GM06990 (cell line): ENCODE measurements at regions not wholly inside any gene's neighbourhood (a gene's known extent, or its start where the extent isn't known, plus 50 kb on each side); places are given as distances from the start of the nearest gene placed in this dataset.
"Not testable (repeated sequence)": the region's sequence is repeated elsewhere in the genome, so short reads cannot be mapped to it uniquely, and the experiment has no call there.

Experiments
- DNase-seq: peaks from one replicate; pipeline ENCODE4 v3.0.0-alpha.2; 2011; ENCODE audit not compliant: insufficient read length; ENCODE audit errors: extremely low read depth
- H3K27me3 ChIP-seq: replicated peaks from 2 replicates; pipeline ENCODE4 v1.6.0; 2011; ENCODE audit warnings: low read length; ENCODE audit not compliant: control insufficient read depth, insufficient read depth
- H3K36me3 ChIP-seq: 2 replicates; pipeline ENCODE4 v1.5.1; 2011; ENCODE audit warnings: low read length; ENCODE audit not compliant: control insufficient read depth, insufficient read depth
- H3K4me3 ChIP-seq: replicated peaks from 2 replicates; pipeline ENCODE4 v1.5.1; 2011; ENCODE audit warnings: low read depth, mild to moderate bottlenecking, control low read depth, low read length
- CTCF ChIP-seq: IDR thresholded peaks from 2 replicates; pipeline ENCODE4 v1.5.1; 2011; ENCODE audit warnings: low read length, control low read depth, mild to moderate bottlenecking, inconsistent platforms; ENCODE audit not compliant: insufficient read depth, poor library complexity, severe bottlenecking

DNA sequence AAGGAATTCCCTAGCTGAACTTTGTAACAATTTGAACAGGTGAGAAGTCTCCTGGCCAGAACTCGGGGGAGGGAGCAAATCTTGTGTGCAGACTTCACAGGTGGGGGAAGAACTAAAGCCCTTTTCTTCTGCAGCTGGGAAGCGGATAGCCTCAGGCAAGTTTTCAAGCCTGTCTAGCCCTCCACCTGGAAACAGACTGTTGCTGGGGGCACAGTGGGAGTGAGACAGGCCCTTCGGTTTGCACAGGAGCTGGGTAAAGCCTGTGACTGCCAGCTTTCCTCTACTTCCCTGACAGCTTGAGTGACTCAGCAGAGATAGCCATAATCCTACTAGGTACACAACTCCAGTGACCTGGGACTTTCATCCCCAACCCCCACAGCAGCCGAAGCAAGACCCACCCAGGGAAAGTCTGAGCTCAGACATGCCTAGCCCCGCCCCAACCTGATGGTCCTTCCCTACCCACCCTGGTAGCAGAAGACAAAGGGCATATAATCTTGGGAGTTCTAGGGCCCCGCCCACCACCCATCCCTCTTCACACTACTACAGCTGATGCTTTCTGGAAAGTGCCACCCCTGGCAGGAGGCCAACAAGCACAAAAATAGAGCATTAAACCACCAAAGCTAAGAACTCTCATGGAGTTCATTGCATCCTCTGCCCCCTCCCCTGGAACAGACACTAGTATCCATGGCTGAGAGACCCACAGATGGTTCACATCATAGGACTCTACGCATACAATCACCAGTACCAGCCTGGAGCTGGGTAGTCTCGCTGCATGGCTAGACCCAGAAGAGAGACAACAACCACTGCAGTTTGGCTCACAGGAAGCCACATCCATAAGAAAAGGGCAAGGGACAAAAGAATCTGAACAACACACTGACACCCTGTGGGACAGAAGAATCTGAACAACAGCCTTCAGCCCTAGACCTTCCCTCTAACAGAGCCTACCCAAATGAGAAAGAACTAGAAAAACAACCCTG lies 479.0 kb downstream of the RAP2B start:
- no peaks in the 10 kb centered on the region for H3K27me3 ChIP-seq
- TF ChIP-seq CTCF: no peak
- no peak overlapping the region for H3K4me3 ChIP-seq
- DNase-seq: no peak
- no peaks in the 10 kb centered on the region for H3K36me3 ChIP-seq

DNA sequence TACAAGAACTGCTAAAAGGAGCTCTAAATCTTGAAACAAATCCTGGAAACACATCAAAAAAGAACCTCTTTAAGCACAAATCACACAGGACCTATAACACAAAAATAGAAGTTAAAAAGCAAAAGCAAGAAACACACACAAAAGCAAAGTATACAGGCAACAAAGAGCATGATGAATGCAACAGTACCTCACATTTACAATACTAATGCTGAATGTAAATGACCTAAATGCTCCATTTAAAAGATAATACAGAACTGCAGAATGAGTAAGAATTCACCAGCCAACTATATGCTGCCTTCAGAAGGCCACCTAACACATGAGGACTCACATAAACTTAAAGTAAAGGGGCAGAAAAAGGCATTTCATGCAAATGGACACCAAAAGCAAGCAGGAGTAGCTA lies 478.6 kb upstream of the ARHGEF26 start:
- DNase-seq, H3K27me3 ChIP-seq, H3K36me3 ChIP-seq, H3K4me3 ChIP-seq: not testable (repeated sequence)

- not testable (repeated sequence) for H3K4me3 ChIP-seq, DNase-seq, H3K36me3 ChIP-seq, H3K27me3 ChIP-seq
These were observed 477.7 kb upstream of the ARHGEF26 start for GRCh38 chr3:153643471-153643870.

- Histone ChIP-seq H3K4me3 (no peak overlapping the region), H3K36me3 (no peaks in the 10 kb centered on the region), H3K27me3 (no peaks in the 10 kb centered on the region; the same call in 1 of the 2 replicates)
- TF ChIP-seq CTCF: no peak
- no peak for DNase-seq
These were observed 471.8 kb upstream of the ARHGEF26 start for GRCh38 chr3:153649286-153649839.

DNA sequence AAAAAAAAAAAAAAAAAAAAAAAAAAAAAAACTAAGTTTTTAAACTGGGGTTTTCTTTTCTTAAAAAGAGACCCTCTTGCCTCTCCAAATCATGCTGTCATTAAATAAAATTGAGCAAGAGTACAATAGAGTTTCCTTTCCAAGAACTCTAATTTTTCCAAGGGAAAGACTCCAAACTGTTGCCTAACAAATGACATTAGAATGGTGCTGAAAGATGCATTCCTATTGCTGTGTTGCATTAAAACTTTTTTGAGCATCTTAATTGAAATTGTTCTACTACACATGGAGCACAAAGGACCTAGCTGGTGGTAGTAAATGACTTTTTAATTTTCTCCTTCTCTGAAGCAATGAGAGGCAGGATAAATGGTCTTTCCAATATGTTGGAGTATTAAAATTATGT lies 469.1 kb upstream of the ARHGEF26 start:
- Histone ChIP-seq H3K4me3 (no peak overlapping the region), H3K27me3 (no peaks in the 10 kb centered on the region; the same call in 1 of the 2 replicates), H3K36me3 (no peaks in the 10 kb centered on the region)
- no peak for TF ChIP-seq CTCF
- no peak for DNase-seq

DNA sequence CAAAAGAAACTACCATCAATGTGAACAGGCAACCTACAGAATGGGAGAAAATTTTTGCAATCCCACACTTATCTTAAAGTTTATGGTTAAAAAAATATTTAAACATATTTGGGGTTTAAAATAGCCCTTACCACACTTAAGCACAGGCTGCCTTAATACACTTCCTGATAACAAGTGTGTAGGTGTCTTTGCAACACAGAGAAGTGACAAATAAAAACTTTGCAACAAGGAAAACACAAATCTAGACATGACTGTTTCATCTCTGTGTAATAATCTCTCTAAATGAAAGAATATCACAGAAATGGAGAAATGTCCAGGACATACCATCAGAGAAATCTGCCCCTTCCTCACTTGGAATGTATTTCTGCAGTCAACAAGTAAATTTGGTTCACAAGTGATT lies 464.1 kb upstream of the ARHGEF26 start:
- no peak for DNase-seq
- TF ChIP-seq CTCF: no peak

GRCh38 chr3:153657461-153657860 lies 463.7 kb upstream of the ARHGEF26 start:
- H3K27me3 ChIP-seq: no peaks in the 10 kb centered on the region
- TF ChIP-seq CTCF: no peak
- no peak for DNase-seq
- no peaks in the 10 kb centered on the region for H3K36me3 ChIP-seq
- no peak overlapping the region for H3K4me3 ChIP-seq

More for the DNA sequence above, 464.1 kb upstream of the ARHGEF26 start:
- Histone ChIP-seq H3K4me3 (no peak overlapping the region), H3K27me3 (no peaks in the 10 kb centered on the region), H3K36me3 (no peaks in the 10 kb centered on the region)
